WTC11 (cell line): ENCODE measurements at regions not wholly inside any gene's neighbourhood (a gene's known extent, or its start where the extent isn't known, plus 50 kb on each side); places are given as distances from the start of the nearest gene placed in this dataset.

Experiments used
- ATAC-seq: fragments of 200-7000 bp; cut with Tn5 transposase; 2 replicates; pipeline ENCODE4 v1.10.0; 2021; ENCODE audit warnings: mild to moderate bottlenecking, moderate library complexity
- CTCF ChIA-PET: fragments of 300-600 bp; sonication (Branson Sonifier 250); formaldehyde crosslinking; loops from one replicate; lab custom pipeline; 2021; ENCODE audit warnings: antibody characterized with exemption; lab: Charles Lee
- POLR2A ChIA-PET: fragments of 350-600 bp; sonication (Branson Sonifier 250); formaldehyde crosslinking; loops from one replicate; lab custom pipeline; 2021; ENCODE audit warnings: antibody characterized with exemption; lab: Charles Lee
- DNase-seq: peaks from one replicate; pipeline ENCODE4 v3.0.0; 2021; ENCODE audit warnings: low spot score
- H3K27ac Mint-ChIP-seq: 2 replicates; pipeline ENCODE4 v1.8.0; 2021; ENCODE audit warnings: mixed read lengths
- H3K27me3 Mint-ChIP-seq: 2 replicates; pipeline ENCODE4 v1.8.0; 2021; ENCODE audit warnings: low read depth, mild to moderate bottlenecking, moderate library complexity, mixed read lengths
- H3K36me3 Mint-ChIP-seq: 2 replicates; pipeline ENCODE4 v1.8.0; 2021; ENCODE audit warnings: mixed read lengths
- H3K4me1 Mint-ChIP-seq: 2 replicates; pipeline ENCODE4 v1.8.0; 2022; ENCODE audit warnings: mixed read lengths
- H3K4me3 Mint-ChIP-seq: 2 replicates; pipeline ENCODE4 v1.8.0; 2021; ENCODE audit warnings: mild to moderate bottlenecking, moderate library complexity, mixed read lengths
- H3K9me3 Mint-ChIP-seq: 2 replicates; pipeline ENCODE4 v1.8.0; 2021; ENCODE audit warnings: mixed read lengths
- ATF1 ChIP-seq: sonication (generic); formaldehyde crosslinking; IDR thresholded peaks from 2 replicates; pipeline ENCODE4 v1.8.1; 2023; ENCODE audit warnings: mild to moderate bottlenecking, moderate library complexity, missing genetic modification reagents
- CREB1 ChIP-seq: sonication (generic); formaldehyde crosslinking; IDR thresholded peaks from 2 replicates; pipeline ENCODE4 v1.8.0; 2023; ENCODE audit warnings: mild to moderate bottlenecking, missing genetic modification reagents
- ESRRA ChIP-seq: sonication (generic); formaldehyde crosslinking; IDR thresholded peaks from 2 replicates; pipeline ENCODE4 v1.8.1; 2022; ENCODE audit warnings: mild to moderate bottlenecking, missing genetic modification reagents, borderline replicate concordance
- FOXK1 ChIP-seq: sonication (generic); formaldehyde crosslinking; IDR thresholded peaks from 2 replicates; pipeline ENCODE4 v1.8.0; 2022; ENCODE audit warnings: mild to moderate bottlenecking, moderate library complexity, missing genetic modification reagents
- FOXP4 ChIP-seq: sonication (generic); formaldehyde crosslinking; IDR thresholded peaks from 2 replicates; pipeline ENCODE4 v1.8.0; 2022; ENCODE audit warnings: mild to moderate bottlenecking, missing genetic modification reagents
- PRRX2 ChIP-seq: fragments of 250-450 bp; sonication (Bioruptor Pico); IDR thresholded peaks from 2 replicates; pipeline ENCODE4 v1.8.0; 2021; ENCODE audit warnings: mild to moderate bottlenecking
- SMAD4 ChIP-seq: sonication (generic); formaldehyde crosslinking; IDR thresholded peaks from 2 replicates; pipeline ENCODE4 v1.8.0; 2022; ENCODE audit warnings: mild to moderate bottlenecking, missing genetic modification reagents
- SOX15 ChIP-seq: fragments of 250-450 bp; sonication (Bioruptor Pico); IDR thresholded peaks from 2 replicates; pipeline ENCODE4 v1.9.0; 2021; ENCODE audit warnings: mild to moderate bottlenecking
- SP1 ChIP-seq: sonication (generic); formaldehyde crosslinking; conservative IDR thresholded peaks from 2 replicates; pipeline ENCODE4 v1.8.1; 2022; ENCODE audit warnings: missing genetic modification reagents
- TEAD4 ChIP-seq: sonication (generic); formaldehyde crosslinking; IDR thresholded peaks from 2 replicates; pipeline ENCODE4 v1.8.0; 2022; ENCODE audit warnings: mild to moderate bottlenecking, missing genetic modification reagents
- USF2 ChIP-seq: sonication (generic); formaldehyde crosslinking; IDR thresholded peaks from 2 replicates; pipeline ENCODE4 v1.8.1; 2023; ENCODE audit warnings: mild to moderate bottlenecking, missing genetic modification reagents, moderate library complexity
- ZNF121 ChIP-seq: sonication (generic); formaldehyde crosslinking; IDR thresholded peaks from 2 replicates; pipeline ENCODE4 v1.8.0; 2023; ENCODE audit warnings: missing genetic modification reagents
- ZNF396 ChIP-seq: fragments of 250-450 bp; sonication (Bioruptor Pico); IDR thresholded peaks from 2 replicates; pipeline ENCODE4 v1.8.0; 2021; ENCODE audit warnings: mild to moderate bottlenecking, moderate library complexity, borderline replicate concordance
- TF ChIP-seq, protein P1 (sequence below): sonication (generic); formaldehyde crosslinking; IDR thresholded peaks from 2 replicates; pipeline ENCODE4 v1.8.1; 2022; ENCODE audit warnings: low read depth, mild to moderate bottlenecking, moderate library complexity, missing genetic modification reagents, borderline replicate concordance
- TF ChIP-seq, protein P2 (sequence below): sonication (generic); formaldehyde crosslinking; IDR thresholded peaks from 2 replicates; pipeline ENCODE4 v1.8.1; 2022; ENCODE audit warnings: mild to moderate bottlenecking, moderate library complexity, missing genetic modification reagents
- TF ChIP-seq, protein P3 (sequence below): sonication (generic); formaldehyde crosslinking; IDR thresholded peaks from 2 replicates; pipeline ENCODE4 v1.8.0; 2023; ENCODE audit warnings: mild to moderate bottlenecking, missing genetic modification reagents
- TF ChIP-seq, protein P4 (sequence below): fragments of 250-450 bp; sonication (Bioruptor Pico); IDR thresholded peaks from 2 replicates; pipeline ENCODE4 v1.9.0; 2021; ENCODE audit warnings: mild to moderate bottlenecking, borderline replicate concordance
- TF ChIP-seq, protein P5 (sequence below): sonication (generic); formaldehyde crosslinking; IDR thresholded peaks from 2 replicates; pipeline ENCODE4 v1.8.1; 2023; ENCODE audit warnings: mild to moderate bottlenecking, missing genetic modification reagents
- TF ChIP-seq, protein P6 (sequence below): sonication (generic); formaldehyde crosslinking; IDR thresholded peaks from 2 replicates; pipeline ENCODE4 v1.8.1; 2022; ENCODE audit warnings: low read depth, missing genetic modification reagents, borderline replicate concordance

- TF ChIP-seq, protein P1, sequence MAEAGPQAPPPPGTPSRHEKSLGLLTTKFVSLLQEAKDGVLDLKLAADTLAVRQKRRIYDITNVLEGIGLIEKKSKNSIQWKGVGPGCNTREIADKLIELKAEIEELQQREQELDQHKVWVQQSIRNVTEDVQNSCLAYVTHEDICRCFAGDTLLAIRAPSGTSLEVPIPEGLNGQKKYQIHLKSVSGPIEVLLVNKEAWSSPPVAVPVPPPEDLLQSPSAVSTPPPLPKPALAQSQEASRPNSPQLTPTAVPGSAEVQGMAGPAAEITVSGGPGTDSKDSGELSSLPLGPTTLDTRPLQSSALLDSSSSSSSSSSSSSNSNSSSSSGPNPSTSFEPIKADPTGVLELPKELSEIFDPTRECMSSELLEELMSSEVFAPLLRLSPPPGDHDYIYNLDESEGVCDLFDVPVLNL (CRISPR knock-in tag), result no peak
- TF ChIP-seq ZNF121 (CRISPR knock-in tag), result no peak
Observed at GRCh38 chr1:39113109-39113743, 87.1 kb downstream of the NDUFS5 start (continued).

GRCh38 chr1:39115271-39116110 is 89.0 kb upstream of the MACF1 start:
- DNase-seq (no peak), ATAC-seq (no peak)
- ChIA-PET CTCF (no interaction called here), POLR2A (no interaction called here)
- Mint-ChIP-seq H3K36me3 (peaks cover 9% of the 10 kb centered on the region), H3K4me3 (no peak overlapping the region), H3K27ac (no peak overlapping the region), H3K27me3 (no peaks in the 10 kb centered on the region), H3K4me1 (peaks cover 15% of the 10 kb centered on the region), H3K9me3 (no peaks in the 10 kb centered on the region)
- TF ChIP-seq SP1 (CRISPR knock-in tag), result no peak
- TF ChIP-seq SOX15 (CRISPR knock-in tag), result no peak
- TF ChIP-seq, protein P2, sequence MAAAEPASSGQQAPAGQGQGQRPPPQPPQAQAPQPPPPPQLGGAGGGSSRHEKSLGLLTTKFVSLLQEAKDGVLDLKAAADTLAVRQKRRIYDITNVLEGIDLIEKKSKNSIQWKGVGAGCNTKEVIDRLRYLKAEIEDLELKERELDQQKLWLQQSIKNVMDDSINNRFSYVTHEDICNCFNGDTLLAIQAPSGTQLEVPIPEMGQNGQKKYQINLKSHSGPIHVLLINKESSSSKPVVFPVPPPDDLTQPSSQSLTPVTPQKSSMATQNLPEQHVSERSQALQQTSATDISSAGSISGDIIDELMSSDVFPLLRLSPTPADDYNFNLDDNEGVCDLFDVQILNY (CRISPR knock-in tag), result no peak
- no peak for TF ChIP-seq USF2 (CRISPR knock-in tag)
- TF ChIP-seq, protein P3, sequence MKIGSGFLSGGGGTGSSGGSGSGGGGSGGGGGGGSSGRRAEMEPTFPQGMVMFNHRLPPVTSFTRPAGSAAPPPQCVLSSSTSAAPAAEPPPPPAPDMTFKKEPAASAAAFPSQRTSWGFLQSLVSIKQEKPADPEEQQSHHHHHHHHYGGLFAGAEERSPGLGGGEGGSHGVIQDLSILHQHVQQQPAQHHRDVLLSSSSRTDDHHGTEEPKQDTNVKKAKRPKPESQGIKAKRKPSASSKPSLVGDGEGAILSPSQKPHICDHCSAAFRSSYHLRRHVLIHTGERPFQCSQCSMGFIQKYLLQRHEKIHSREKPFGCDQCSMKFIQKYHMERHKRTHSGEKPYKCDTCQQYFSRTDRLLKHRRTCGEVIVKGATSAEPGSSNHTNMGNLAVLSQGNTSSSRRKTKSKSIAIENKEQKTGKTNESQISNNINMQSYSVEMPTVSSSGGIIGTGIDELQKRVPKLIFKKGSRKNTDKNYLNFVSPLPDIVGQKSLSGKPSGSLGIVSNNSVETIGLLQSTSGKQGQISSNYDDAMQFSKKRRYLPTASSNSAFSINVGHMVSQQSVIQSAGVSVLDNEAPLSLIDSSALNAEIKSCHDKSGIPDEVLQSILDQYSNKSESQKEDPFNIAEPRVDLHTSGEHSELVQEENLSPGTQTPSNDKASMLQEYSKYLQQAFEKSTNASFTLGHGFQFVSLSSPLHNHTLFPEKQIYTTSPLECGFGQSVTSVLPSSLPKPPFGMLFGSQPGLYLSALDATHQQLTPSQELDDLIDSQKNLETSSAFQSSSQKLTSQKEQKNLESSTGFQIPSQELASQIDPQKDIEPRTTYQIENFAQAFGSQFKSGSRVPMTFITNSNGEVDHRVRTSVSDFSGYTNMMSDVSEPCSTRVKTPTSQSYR (CRISPR knock-in tag), result no peak
- TF ChIP-seq FOXK1 (CRISPR knock-in tag), result no peak
- no peak for TF ChIP-seq TEAD4 (CRISPR knock-in tag)
- no peak for TF ChIP-seq CREB1 (CRISPR knock-in tag)
- TF ChIP-seq, protein P4, sequence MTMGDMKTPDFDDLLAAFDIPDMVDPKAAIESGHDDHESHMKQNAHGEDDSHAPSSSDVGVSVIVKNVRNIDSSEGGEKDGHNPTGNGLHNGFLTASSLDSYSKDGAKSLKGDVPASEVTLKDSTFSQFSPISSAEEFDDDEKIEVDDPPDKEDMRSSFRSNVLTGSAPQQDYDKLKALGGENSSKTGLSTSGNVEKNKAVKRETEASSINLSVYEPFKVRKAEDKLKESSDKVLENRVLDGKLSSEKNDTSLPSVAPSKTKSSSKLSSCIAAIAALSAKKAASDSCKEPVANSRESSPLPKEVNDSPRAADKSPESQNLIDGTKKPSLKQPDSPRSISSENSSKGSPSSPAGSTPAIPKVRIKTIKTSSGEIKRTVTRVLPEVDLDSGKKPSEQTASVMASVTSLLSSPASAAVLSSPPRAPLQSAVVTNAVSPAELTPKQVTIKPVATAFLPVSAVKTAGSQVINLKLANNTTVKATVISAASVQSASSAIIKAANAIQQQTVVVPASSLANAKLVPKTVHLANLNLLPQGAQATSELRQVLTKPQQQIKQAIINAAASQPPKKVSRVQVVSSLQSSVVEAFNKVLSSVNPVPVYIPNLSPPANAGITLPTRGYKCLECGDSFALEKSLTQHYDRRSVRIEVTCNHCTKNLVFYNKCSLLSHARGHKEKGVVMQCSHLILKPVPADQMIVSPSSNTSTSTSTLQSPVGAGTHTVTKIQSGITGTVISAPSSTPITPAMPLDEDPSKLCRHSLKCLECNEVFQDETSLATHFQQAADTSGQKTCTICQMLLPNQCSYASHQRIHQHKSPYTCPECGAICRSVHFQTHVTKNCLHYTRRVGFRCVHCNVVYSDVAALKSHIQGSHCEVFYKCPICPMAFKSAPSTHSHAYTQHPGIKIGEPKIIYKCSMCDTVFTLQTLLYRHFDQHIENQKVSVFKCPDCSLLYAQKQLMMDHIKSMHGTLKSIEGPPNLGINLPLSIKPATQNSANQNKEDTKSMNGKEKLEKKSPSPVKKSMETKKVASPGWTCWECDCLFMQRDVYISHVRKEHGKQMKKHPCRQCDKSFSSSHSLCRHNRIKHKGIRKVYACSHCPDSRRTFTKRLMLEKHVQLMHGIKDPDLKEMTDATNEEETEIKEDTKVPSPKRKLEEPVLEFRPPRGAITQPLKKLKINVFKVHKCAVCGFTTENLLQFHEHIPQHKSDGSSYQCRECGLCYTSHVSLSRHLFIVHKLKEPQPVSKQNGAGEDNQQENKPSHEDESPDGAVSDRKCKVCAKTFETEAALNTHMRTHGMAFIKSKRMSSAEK (CRISPR knock-in tag), result no peak
- TF ChIP-seq ATF1 (CRISPR knock-in tag), result no peak
- TF ChIP-seq PRRX2 (CRISPR knock-in tag), result no peak
- TF ChIP-seq SMAD4 (CRISPR knock-in tag), result no peak
- TF ChIP-seq FOXP4 (CRISPR knock-in tag), result no peak
- TF ChIP-seq, protein P5, sequence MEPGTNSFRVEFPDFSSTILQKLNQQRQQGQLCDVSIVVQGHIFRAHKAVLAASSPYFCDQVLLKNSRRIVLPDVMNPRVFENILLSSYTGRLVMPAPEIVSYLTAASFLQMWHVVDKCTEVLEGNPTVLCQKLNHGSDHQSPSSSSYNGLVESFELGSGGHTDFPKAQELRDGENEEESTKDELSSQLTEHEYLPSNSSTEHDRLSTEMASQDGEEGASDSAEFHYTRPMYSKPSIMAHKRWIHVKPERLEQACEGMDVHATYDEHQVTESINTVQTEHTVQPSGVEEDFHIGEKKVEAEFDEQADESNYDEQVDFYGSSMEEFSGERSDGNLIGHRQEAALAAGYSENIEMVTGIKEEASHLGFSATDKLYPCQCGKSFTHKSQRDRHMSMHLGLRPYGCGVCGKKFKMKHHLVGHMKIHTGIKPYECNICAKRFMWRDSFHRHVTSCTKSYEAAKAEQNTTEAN, result no peak
- TF ChIP-seq ZNF396 (CRISPR knock-in tag), result no peak
- TF ChIP-seq ESRRA (CRISPR knock-in tag), result no peak
- TF ChIP-seq, protein P6, sequence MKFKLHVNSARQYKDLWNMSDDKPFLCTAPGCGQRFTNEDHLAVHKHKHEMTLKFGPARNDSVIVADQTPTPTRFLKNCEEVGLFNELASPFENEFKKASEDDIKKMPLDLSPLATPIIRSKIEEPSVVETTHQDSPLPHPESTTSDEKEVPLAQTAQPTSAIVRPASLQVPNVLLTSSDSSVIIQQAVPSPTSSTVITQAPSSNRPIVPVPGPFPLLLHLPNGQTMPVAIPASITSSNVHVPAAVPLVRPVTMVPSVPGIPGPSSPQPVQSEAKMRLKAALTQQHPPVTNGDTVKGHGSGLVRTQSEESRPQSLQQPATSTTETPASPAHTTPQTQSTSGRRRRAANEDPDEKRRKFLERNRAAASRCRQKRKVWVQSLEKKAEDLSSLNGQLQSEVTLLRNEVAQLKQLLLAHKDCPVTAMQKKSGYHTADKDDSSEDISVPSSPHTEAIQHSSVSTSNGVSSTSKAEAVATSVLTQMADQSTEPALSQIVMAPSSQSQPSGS, result no peak
